ENCODE measurements at regions not wholly inside any gene's neighbourhood (a gene's known extent, or its start where the extent isn't known, plus 50 kb on each side); places are given as distances from the start of the nearest gene placed in this dataset.

- Mint-ChIP-seq H3K4me1 (no peaks in the 10 kb centered on the region), H3K4me3 (no peak overlapping the region), H3K27me3 (no peaks in the 10 kb centered on the region), H3K27ac (no peak overlapping the region), H3K36me3 (ENCODE audit: low read depth) (no peaks in the 10 kb centered on the region)
- ATAC-seq (no peak), DNase-seq (no peak)
- no peaks in the 10 kb centered on the region for H3K9me3 ChIP-seq (ENCODE audit: control insufficient read depth, low read length, poor library complexity, severe bottlenecking)
These were observed 438.9 kb upstream of the SOX11 start for GRCh38 chr2:5253263-5253662.

- Mint-ChIP-seq H3K27ac (no peak overlapping the region), H3K4me3 (no peak overlapping the region), H3K4me1 (no peaks in the 10 kb centered on the region), H3K36me3 (ENCODE audit: low read depth) (no peaks in the 10 kb centered on the region), H3K27me3 (no peaks in the 10 kb centered on the region)
- no peak for ATAC-seq
- no peaks in the 10 kb centered on the region for H3K9me3 ChIP-seq (ENCODE audit: control insufficient read depth, low read length, poor library complexity, severe bottlenecking)
- DNase-seq: no peak
These were observed 437.3 kb upstream of the SOX11 start for GRCh38 chr2:5254791-5255332.

GRCh38 chr2:5263291-5263690 lies 428.9 kb upstream of the SOX11 start:
- no peaks in the 10 kb centered on the region for H3K36me3 Mint-ChIP-seq (ENCODE audit: low read depth)
- no peak overlapping the region for H3K27ac Mint-ChIP-seq
- DNase-seq: no peak
- ATAC-seq: no peak
- H3K27me3 Mint-ChIP-seq: no peaks in the 10 kb centered on the region
- no peak overlapping the region for H3K4me3 Mint-ChIP-seq
- H3K9me3 ChIP-seq (ENCODE audit: control insufficient read depth, low read length, poor library complexity, severe bottlenecking): no peaks in the 10 kb centered on the region
- no peaks in the 10 kb centered on the region for H3K4me1 Mint-ChIP-seq

GRCh38 chr2:5264361-5264760 lies 427.8 kb upstream of the SOX11 start:
- Mint-ChIP-seq H3K27me3 (no peaks in the 10 kb centered on the region), H3K4me3 (no peak overlapping the region), H3K4me1 (no peaks in the 10 kb centered on the region), H3K27ac (no peak overlapping the region), H3K36me3 (ENCODE audit: low read depth) (no peaks in the 10 kb centered on the region)
- DNase-seq (no peak), ATAC-seq (no peak)
- H3K9me3 ChIP-seq (ENCODE audit: control insufficient read depth, low read length, poor library complexity, severe bottlenecking): no peaks in the 10 kb centered on the region

GRCh38 chr2:5285061-5285460 lies 407.1 kb upstream of the SOX11 start:
- ATAC-seq (no peak), DNase-seq (no peak)
- H3K4me3 Mint-ChIP-seq: no peak overlapping the region
- H3K36me3 Mint-ChIP-seq (ENCODE audit: low read depth): no peaks in the 10 kb centered on the region
- H3K27me3 Mint-ChIP-seq: no peaks in the 10 kb centered on the region
- no peaks in the 10 kb centered on the region for H3K4me1 Mint-ChIP-seq
- no peaks in the 10 kb centered on the region for H3K9me3 ChIP-seq (ENCODE audit: control insufficient read depth, low read length, poor library complexity, severe bottlenecking)
- H3K27ac Mint-ChIP-seq: no peak overlapping the region

GRCh38 chr2:5285872-5286769 lies 406.1 kb upstream of the SOX11 start:
- H3K27ac Mint-ChIP-seq: no peak overlapping the region
- DNase-seq (no peak), ATAC-seq (no peak)
- H3K36me3 Mint-ChIP-seq (ENCODE audit: low read depth): no peaks in the 10 kb centered on the region
- no peaks in the 10 kb centered on the region for H3K9me3 ChIP-seq (ENCODE audit: control insufficient read depth, low read length, poor library complexity, severe bottlenecking)
- H3K4me3 Mint-ChIP-seq: no peak overlapping the region
- no peaks in the 10 kb centered on the region for H3K27me3 Mint-ChIP-seq
- no peaks in the 10 kb centered on the region for H3K4me1 Mint-ChIP-seq

GRCh38 chr2:5287558-5288334 lies 404.4 kb upstream of the SOX11 start:
- H3K27me3 Mint-ChIP-seq: no peaks in the 10 kb centered on the region
- no peak overlapping the region for H3K4me3 Mint-ChIP-seq
- no peaks in the 10 kb centered on the region for H3K4me1 Mint-ChIP-seq
- no peaks in the 10 kb centered on the region for H3K9me3 ChIP-seq (ENCODE audit: control insufficient read depth, low read length, poor library complexity, severe bottlenecking)
- no peak overlapping the region for H3K27ac Mint-ChIP-seq
- DNase-seq: no peak
- no peaks in the 10 kb centered on the region for H3K36me3 Mint-ChIP-seq (ENCODE audit: low read depth)
- no peak for ATAC-seq

GRCh38 chr2:5290900-5291546 lies 401.2 kb upstream of the SOX11 start:
- H3K4me3 Mint-ChIP-seq: no peak overlapping the region
- no peaks in the 10 kb centered on the region for H3K4me1 Mint-ChIP-seq
- ATAC-seq: no peak
- H3K27ac Mint-ChIP-seq: no peak overlapping the region
- H3K9me3 ChIP-seq (ENCODE audit: control insufficient read depth, low read length, poor library complexity, severe bottlenecking): no peaks in the 10 kb centered on the region
- no peaks in the 10 kb centered on the region for H3K36me3 Mint-ChIP-seq (ENCODE audit: low read depth)
- no peaks in the 10 kb centered on the region for H3K27me3 Mint-ChIP-seq
- no peak for DNase-seq

GRCh38 chr2:5304640-5305039 lies 387.5 kb upstream of the SOX11 start:
- H3K27me3 Mint-ChIP-seq: no peaks in the 10 kb centered on the region
- DNase-seq (no peak), ATAC-seq (no peak)
- H3K4me3 Mint-ChIP-seq: no peak overlapping the region
- no peaks in the 10 kb centered on the region for H3K36me3 Mint-ChIP-seq (ENCODE audit: low read depth)
- no peaks in the 10 kb centered on the region for H3K9me3 ChIP-seq (ENCODE audit: control insufficient read depth, low read length, poor library complexity, severe bottlenecking)
- H3K27ac Mint-ChIP-seq: no peak overlapping the region
- H3K4me1 Mint-ChIP-seq: no peaks in the 10 kb centered on the region

GRCh38 chr2:5315041-5315440 lies 377.1 kb upstream of the SOX11 start:
- ATAC-seq (no peak), DNase-seq (no peak)
- Mint-ChIP-seq H3K4me3 (no peak overlapping the region), H3K36me3 (ENCODE audit: low read depth) (no peaks in the 10 kb centered on the region), H3K27ac (no peak overlapping the region), H3K27me3 (no peaks in the 10 kb centered on the region), H3K4me1 (no peaks in the 10 kb centered on the region)
- H3K9me3 ChIP-seq (ENCODE audit: control insufficient read depth, low read length, poor library complexity, severe bottlenecking): no peaks in the 10 kb centered on the region

GRCh38 chr2:5315512-5315911 lies 376.7 kb upstream of the SOX11 start:
- Mint-ChIP-seq H3K27me3 (no peaks in the 10 kb centered on the region), H3K27ac (no peak overlapping the region), H3K36me3 (ENCODE audit: low read depth) (no peaks in the 10 kb centered on the region), H3K4me1 (no peaks in the 10 kb centered on the region), H3K4me3 (no peak overlapping the region)
- no peak for DNase-seq
- H3K9me3 ChIP-seq (ENCODE audit: control insufficient read depth, low read length, poor library complexity, severe bottlenecking): no peaks in the 10 kb centered on the region
- ATAC-seq: no peak

- H3K4me1 Mint-ChIP-seq: no peaks in the 10 kb centered on the region
These were observed 376.1 kb upstream of the SOX11 start for GRCh38 chr2:5316001-5316490.

GRCh38 chr2:5319493-5319892 lies 372.7 kb upstream of the SOX11 start:
- no peak for DNase-seq
- H3K9me3 ChIP-seq (ENCODE audit: control insufficient read depth, low read length, poor library complexity, severe bottlenecking): no peaks in the 10 kb centered on the region
- no peak overlapping the region for H3K27ac Mint-ChIP-seq
- H3K36me3 Mint-ChIP-seq (ENCODE audit: low read depth): no peaks in the 10 kb centered on the region
- no peaks in the 10 kb centered on the region for H3K4me1 Mint-ChIP-seq
- no peaks in the 10 kb centered on the region for H3K27me3 Mint-ChIP-seq
- no peak for ATAC-seq
- H3K4me3 Mint-ChIP-seq: no peak overlapping the region

More at GRCh38 chr2:5316001-5316490, 376.1 kb upstream of the SOX11 start:
- no peak for DNase-seq
- H3K36me3 Mint-ChIP-seq (ENCODE audit: low read depth): no peaks in the 10 kb centered on the region
- ATAC-seq: no peak
- H3K27ac Mint-ChIP-seq: no peak overlapping the region
- H3K4me3 Mint-ChIP-seq: no peak overlapping the region
- H3K27me3 Mint-ChIP-seq: no peaks in the 10 kb centered on the region
- no peaks in the 10 kb centered on the region for H3K9me3 ChIP-seq (ENCODE audit: control insufficient read depth, low read length, poor library complexity, severe bottlenecking)

All from T-helper 17 cell (primary cell).